Chondrocyte (in vitro differentiated cells): ENCODE measurements at regions not wholly inside any gene's neighbourhood (a gene's known extent, or its start where the extent isn't known, plus 50 kb on each side); places are given as distances from the start of the nearest gene placed in this dataset.
A peak's percentile ranks its signal among the peaks of the same experiment; 100 is the strongest.

Experiments
- DNase-seq: peaks from one replicate; pipeline ENCODE4 v3.0.0; 2021; ENCODE audit warnings: mixed read lengths, low spot score
- H3K27ac Mint-ChIP-seq: one replicate; pipeline ENCODE4 v1.8.0; 2021; ENCODE audit warnings: mild to moderate bottlenecking, moderate library complexity, mixed read lengths; ENCODE audit not compliant: unreplicated experiment
- H3K27me3 Mint-ChIP-seq: 2 replicates; pipeline ENCODE4 v1.8.0; 2021; ENCODE audit warnings: low read depth, mixed read lengths
- H3K36me3 Mint-ChIP-seq: 2 replicates; pipeline ENCODE4 v1.8.0; 2021; ENCODE audit warnings: low read depth, mixed read lengths
- H3K4me1 Mint-ChIP-seq: 2 replicates; pipeline ENCODE4 v1.8.0; 2021; ENCODE audit warnings: low read depth, mild to moderate bottlenecking, mixed read lengths
- H3K4me3 Mint-ChIP-seq: one replicate; pipeline ENCODE4 v1.8.0; 2021; ENCODE audit warnings: mild to moderate bottlenecking, moderate library complexity, mixed read lengths; ENCODE audit not compliant: unreplicated experiment
- H3K9me3 Mint-ChIP-seq: 2 replicates; pipeline ENCODE4 v1.8.0; 2021; ENCODE audit warnings: low read depth, mixed read lengths
- CTCF ChIP-seq: fragments of 200-600 bp; sonication (generic); IDR thresholded peaks from 2 replicates; pipeline ENCODE4 v1.5.0; 2021; ENCODE audit warnings: antibody characterized with exemption, mild to moderate bottlenecking, moderate library complexity

GRCh38 chr3:159806412-159806811 is 182.2 kb upstream of the IL12A start:
- Mint-ChIP-seq H3K4me1 (peaks cover 51% of the 10 kb centered on the region), H3K27me3 (no peaks in the 10 kb centered on the region), H3K36me3 (no peaks in the 10 kb centered on the region), H3K27ac (no peak overlapping the region), H3K9me3 (no peaks in the 10 kb centered on the region), H3K4me3 (no peak overlapping the region)
- no peak for TF ChIP-seq CTCF
- DNase-seq: no peak

GRCh38 chr3:159807137-159808040 is 181.2 kb upstream of the IL12A start:
- no peaks in the 10 kb centered on the region for H3K27me3 Mint-ChIP-seq
- no peak overlapping the region for H3K4me3 Mint-ChIP-seq
- no peak for TF ChIP-seq CTCF
- no peak overlapping the region for H3K27ac Mint-ChIP-seq
- H3K36me3 Mint-ChIP-seq: no peaks in the 10 kb centered on the region
- peaks cover 49% of the 10 kb centered on the region for H3K4me1 Mint-ChIP-seq
- H3K9me3 Mint-ChIP-seq: no peaks in the 10 kb centered on the region
- DNase-seq: no peak

GRCh38 chr3:159813822-159814531 is 174.7 kb upstream of the IL12A start:
- Mint-ChIP-seq H3K27ac (peak overlapping the region; percentile 33), H3K27me3 (no peaks in the 10 kb centered on the region), H3K36me3 (no peaks in the 10 kb centered on the region), H3K4me1 (peaks cover 24% of the 10 kb centered on the region), H3K4me3 (no peak overlapping the region), H3K9me3 (no peaks in the 10 kb centered on the region)
- no peak for TF ChIP-seq CTCF
- no peak for DNase-seq

- no peaks in the 10 kb centered on the region for H3K9me3 Mint-ChIP-seq
- H3K4me3 Mint-ChIP-seq: no peak overlapping the region
- no peaks in the 10 kb centered on the region for H3K27me3 Mint-ChIP-seq
- H3K36me3 Mint-ChIP-seq: peaks cover 3% of the 10 kb centered on the region
- no peak for DNase-seq
- TF ChIP-seq CTCF: no peak
- peaks cover 49% of the 10 kb centered on the region for H3K4me1 Mint-ChIP-seq
- no peak overlapping the region for H3K27ac Mint-ChIP-seq
Measured at GRCh38 chr3:159816512-159816911, 172.1 kb upstream of the IL12A start.

- no peak overlapping the region for H3K27ac Mint-ChIP-seq
- peaks cover 3% of the 10 kb centered on the region for H3K36me3 Mint-ChIP-seq
- no peaks in the 10 kb centered on the region for H3K27me3 Mint-ChIP-seq
- no peak for DNase-seq
- peaks cover 55% of the 10 kb centered on the region for H3K4me1 Mint-ChIP-seq
- TF ChIP-seq CTCF: no peak
- no peaks in the 10 kb centered on the region for H3K9me3 Mint-ChIP-seq
- H3K4me3 Mint-ChIP-seq: no peak overlapping the region
Measured at GRCh38 chr3:159817126-159817525, 171.5 kb upstream of the IL12A start.
